GM21576 (cell line): ENCODE measurements at regions not wholly inside any gene's neighbourhood (a gene's known extent, or its start where the extent isn't known, plus 50 kb on each side); places are given as distances from the start of the nearest gene placed in this dataset.
"Not testable (repeated sequence)": the region's sequence is repeated elsewhere in the genome, so short reads cannot be mapped to it uniquely, and the experiment has no call there.

Source experiments
- ATAC-seq: cut with Tn5 transposase; IDR thresholded peaks from one replicate; pipeline ENCODE4 v1.9.1; 2021; ENCODE audit warnings: mild to moderate bottlenecking, moderate library complexity; ENCODE audit not compliant: unreplicated experiment

DNA sequence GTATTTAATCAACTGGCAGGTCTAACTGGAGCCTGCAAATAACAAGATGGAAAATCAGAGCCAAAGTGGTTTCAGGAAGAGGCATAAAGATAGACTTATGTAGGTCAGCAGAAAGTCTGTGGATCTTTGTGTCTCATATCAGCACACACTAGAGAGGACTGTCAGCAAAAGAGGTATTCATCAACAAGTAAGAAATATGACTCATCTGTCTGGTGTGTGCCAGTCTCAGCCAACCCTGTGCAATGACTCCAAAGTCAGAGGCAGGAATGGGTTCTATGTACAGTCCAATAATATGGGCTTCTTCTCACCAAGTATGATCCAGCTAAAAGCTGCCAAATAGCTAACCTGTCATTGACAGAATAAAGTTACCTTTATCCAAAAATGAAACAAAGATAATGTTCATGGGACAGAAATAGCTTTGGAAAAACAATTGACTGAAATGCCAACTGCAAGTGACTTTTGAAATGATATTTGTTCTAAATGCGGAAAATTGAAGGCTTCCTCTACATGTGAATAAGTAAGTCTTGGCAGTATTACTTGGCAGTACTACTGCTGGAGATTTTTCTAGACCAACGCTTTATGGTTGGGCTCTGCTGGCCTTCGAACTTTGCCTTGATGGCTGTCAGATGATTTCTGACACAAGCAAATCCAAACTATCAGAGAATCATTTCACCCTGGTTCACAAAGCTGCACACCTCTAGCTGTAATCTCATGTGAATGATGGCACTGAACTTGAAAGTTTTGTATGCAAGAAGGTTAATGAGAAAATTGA, 272.3 kb upstream of the SEMA3C start:
- no peak for ATAC-seq

- ATAC-seq = no peak
These were observed 268.9 kb upstream of the SEMA3C start for GRCh38 chr7:81187753-81188152.

DNA sequence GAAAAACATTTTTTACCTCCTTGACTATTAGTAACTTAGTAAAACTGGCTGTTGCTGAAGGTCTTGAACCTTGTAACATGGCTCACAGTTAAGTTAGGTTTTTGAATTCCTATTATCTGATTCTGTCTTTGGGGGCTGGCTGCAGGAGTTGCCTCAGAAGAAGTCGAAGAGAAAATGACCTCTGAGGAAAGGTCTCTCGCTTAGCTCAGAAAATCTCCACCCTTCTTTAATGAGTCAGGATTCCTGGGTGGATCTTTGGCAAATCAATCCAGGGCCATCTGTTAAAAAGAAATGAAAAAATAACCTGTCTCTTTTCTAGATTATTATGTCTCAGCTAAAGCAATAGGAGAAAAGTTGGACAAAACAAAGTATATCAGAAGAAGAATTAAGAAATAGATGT, 267.8 kb upstream of the SEMA3C start:
- ATAC-seq = no peak

GRCh38 chr7:81185072-81185471, 266.2 kb upstream of the SEMA3C start:
- ATAC-seq = no peak

GRCh38 chr7:81183326-81183725, 264.5 kb upstream of the SEMA3C start:
- ATAC-seq = no peak

- not testable (repeated sequence) for ATAC-seq
These were observed 263.2 kb upstream of the SEMA3C start for GRCh38 chr7:81182056-81182455.

GRCh38 chr7:81181066-81181465, 262.2 kb upstream of the SEMA3C start:
- ATAC-seq = no peak

DNA sequence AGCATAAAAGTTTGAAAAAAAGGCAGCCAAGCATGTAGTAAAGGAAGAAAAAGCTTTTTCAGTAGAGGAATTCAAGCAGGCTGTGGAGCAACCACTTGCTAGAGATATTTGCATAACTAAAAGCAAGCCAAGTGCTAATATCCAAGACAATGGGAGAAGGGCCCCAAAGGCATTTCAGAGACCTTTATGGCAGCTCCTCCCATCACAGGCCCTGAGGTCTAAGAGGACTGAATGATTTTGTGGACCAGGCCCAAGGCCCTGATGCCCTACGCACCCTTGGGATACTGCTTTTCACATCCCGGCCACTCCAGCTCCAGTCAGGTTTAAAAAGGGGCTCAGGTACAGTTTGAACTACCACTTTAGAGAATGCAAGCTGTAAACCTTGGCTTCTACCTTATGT, 261.7 kb upstream of the SEMA3C start:
- no peak for ATAC-seq

- ATAC-seq = no peak
These were observed 256.6 kb upstream of the SEMA3C start for GRCh38 chr7:81175275-81175940.

DNA sequence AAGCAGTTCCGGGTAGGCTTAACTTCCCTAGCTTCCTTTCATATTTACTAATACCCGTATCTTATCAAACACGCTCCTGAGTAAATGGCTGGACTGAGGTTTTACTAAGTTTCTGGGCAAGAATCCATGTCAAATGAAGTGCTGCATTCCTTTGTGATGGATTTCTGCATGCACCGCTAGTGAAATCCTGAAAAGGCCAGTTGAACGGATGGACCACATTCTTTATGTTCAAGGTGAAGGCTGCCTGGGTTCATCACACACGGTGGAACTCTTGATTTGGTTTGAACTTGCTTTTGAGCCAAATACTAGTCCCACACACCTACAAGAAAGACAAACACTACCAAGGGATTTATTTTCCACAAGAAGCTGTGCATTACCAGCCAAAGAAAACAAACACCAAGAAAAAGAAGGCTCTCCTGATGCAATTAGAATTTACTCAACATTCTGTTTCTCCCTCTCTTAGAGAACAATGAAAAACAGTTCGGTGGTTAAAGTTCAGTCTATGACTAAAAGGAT, 255.0 kb upstream of the SEMA3C start:
- ATAC-seq = no peak

DNA sequence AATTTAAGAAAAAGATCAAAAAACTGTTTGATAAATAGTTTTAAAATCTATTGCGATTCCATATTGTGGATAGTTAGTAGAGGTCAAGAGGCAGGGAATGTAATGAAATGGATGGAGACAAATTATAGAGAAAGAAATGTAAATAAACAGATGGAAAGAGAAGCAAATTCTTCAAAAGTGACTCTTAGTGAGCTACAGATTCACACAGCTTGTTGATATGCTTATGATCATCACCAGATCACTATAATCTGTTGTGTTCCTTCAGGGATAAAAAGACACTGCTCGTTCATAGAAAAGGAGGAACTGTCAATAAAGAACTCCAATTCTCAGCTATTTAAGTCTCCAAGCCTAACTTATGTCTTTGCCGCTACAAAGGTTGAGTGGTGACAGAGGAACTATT, 251.4 kb upstream of the SEMA3C start:
- no peak for ATAC-seq

DNA sequence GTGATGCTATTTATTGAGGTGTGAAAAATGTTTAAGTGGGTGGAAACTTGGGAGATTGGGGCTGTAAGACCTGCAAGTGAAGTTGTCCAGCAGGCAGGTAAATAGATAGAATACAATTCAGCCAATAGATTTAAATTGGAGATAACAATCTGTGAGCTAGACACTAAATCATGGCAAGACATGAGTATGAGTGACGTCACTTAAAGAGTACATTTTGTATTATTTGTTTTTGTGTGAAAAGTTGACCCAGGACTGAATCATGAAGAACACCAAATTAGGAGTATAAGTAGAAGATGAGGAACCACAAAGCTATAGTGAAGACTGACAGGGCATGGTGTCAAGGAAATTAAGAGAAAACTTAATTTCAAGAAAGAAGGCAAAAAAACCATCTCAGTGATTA, 249.1 kb upstream of the SEMA3C start:
- no peak for ATAC-seq

GRCh38 chr7:81165070-81165469, 246.2 kb upstream of the SEMA3C start:
- no peak for ATAC-seq

DNA sequence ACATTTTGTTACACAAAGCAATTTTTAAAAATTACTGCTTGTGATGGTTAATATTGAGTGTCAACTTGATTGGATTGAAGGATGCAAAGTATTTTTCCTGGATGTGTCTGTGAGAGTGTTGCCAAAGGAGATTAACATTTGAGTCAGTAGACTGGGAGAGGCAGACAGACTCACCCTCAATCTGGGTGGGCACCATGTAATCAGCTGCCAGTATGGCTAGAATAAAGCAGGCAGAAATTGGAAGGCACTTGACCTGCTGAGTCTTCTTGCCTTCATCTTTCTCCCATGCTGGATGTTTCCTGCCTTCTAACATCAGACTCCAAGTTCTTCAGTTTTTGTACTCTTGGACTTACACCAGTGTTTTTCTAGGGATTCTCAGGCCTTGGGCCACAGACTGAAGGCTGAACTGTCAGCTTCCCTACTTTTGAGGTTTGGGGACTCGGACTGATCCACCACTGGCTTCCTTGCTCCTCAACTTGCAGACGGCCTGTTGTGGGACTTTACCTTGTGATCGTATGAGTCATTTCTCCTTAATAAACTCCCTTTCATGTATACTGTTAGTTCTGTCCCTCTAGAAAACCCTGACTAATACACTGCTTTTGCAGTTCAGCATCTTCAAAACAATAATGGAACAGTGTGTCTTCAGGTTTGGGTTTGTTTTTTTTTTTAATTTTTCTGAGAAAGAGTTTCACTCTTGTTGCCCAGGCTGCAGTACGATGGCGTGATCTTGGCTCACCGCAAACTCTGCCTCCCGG, 244.1 kb upstream of the SEMA3C start:
- ATAC-seq = no peak

DNA sequence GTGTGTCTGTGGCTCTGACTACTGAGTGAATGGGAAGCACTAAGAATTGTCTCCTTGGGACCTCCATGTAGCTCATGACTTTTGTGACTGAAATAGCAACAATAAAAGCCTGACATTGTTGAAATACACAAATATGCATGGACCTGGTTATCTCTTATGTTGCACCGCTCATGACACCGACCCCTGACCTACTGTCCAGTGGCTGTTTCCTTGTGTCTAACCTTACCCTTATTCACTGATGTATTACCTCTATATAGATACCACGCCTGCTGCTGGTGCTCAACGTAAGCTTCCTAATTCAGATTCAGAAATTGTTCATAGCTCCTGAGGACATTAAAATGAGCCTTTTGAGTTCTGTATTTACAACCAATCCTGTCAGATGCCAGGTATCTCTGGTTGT, 243.4 kb upstream of the SEMA3C start:
- no peak for ATAC-seq

- ATAC-seq = no peak
These were observed 242.7 kb upstream of the SEMA3C start for GRCh38 chr7:81161451-81162075.

DNA sequence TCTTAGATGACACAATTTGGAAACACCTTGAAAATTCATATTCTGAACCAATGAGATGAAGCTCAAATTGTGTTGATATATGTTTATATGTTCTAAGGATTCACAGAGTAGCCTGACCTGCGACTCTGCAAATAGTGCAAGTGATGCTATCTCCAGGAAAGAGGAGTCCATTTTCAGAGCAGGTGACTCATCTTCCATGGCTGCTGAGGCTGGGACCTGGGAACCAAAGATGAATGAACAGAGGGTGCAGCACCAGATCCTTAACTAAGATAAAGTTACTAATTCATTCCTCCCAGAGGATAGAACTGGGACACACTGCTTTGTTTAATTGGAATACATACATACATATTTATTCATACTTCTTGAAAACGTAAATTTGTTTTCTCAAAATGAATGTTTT, 240.6 kb upstream of the SEMA3C start:
- ATAC-seq = no peak

- ATAC-seq = no peak
These were observed 239.3 kb upstream of the SEMA3C start for GRCh38 chr7:81158189-81158588.

DNA sequence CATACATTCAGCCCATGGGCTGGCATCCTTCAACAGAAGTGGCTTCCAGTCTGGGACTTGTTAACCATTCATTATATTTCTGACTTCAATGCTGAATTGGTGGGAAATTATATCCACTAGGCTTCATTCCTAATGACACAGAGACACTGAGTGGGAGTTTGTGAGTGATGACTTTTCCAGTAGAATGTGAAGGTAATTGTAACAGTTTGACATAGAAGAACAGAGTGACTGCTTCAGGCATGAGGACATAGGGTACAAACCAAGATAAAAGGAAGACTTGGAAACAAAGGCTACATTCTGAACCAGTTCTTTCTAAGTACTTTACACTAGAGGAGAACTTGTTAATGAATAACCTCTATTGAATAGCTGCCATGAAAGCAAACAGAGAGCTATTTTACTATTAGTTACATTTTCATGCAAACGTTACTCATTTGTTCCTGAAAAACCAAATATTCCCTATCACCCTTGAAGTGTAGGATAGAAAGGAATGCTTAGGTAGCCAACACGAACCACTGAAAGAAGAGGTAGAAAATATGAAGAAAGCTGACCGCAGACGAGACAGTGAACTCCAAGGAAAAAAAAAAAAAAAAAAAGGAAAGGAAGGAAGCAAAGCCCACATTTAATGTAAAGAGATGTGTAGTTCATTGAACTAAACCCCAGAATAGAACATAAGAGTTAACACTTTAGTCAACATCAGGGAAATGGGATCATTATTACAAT, 237.0 kb upstream of the SEMA3C start:
- ATAC-seq = no peak

DNA sequence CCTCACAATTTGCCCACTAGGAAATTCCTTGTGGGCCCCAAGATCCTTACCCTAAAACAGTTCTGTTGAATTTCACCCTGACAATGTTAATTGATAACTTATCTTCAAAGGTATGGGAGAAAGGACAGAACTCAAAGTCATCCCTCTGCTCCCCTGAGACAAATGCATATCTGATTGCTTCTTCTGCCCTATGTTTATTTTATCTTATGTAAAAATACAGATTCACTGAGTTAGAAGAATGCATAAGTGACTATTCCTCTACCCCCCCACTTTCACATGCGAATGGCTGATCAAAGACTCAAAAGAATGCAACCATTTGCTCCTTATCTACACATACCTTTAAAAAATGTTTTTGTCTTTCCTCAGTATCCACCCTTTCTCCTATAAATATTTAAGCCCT, 235.7 kb upstream of the SEMA3C start:
- no peak for ATAC-seq

DNA sequence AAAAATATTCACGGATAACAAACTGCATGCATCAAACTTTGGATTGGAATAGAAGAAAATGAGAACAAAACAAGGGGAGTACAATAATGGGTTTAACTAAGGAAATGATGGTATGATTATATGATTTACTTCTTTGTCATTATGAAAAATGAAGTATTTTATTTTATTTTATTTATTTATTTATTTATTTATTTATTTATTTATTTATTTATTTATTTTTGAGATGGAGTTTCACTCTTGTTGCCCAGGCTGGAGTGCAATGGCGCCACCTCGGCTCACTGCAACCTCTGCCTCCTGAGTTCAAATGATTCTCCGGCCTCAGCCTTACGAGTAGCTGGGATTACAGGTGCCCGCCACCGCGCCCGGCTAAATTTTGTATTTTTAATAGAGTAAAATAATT, 234.1 kb upstream of the SEMA3C start:
- ATAC-seq = not testable (repeated sequence)
